GM23338 (cell line): ENCODE measurements at regions not wholly inside any gene's neighbourhood (a gene's known extent, or its start where the extent isn't known, plus 50 kb on each side); places are given as distances from the start of the nearest gene placed in this dataset.

Experiments
- ATAC-seq: fragments of 200-7000 bp; cut with Tn5 transposase; 3 replicates; pipeline ENCODE4 v1.9.1; 2020
- DNase-seq: peaks from one replicate; pipeline ENCODE4 v3.0.0-alpha.2; 2015; ENCODE audit warnings: low spot score
- H2AFZ ChIP-seq: fragments of 200-600 bp; sonication (generic); 2 replicates; pipeline ENCODE4 v1.8.0; 2016; ENCODE audit warnings: antibody characterized with exemption, mild to moderate bottlenecking, moderate library complexity
- H3F3A ChIP-seq: fragments of 200-600 bp; sonication (generic); replicated peaks from 2 replicates; pipeline ENCODE4 v1.8.0; 2017; ENCODE audit warnings: antibody characterized with exemption, mixed run types, low read depth
- H3K27ac ChIP-seq: fragments of 200-600 bp; sonication (generic); 2 replicates; pipeline ENCODE4 v1.6.1; 2016; ENCODE audit warnings: low read depth
- H3K27me3 ChIP-seq: fragments of 200-600 bp; sonication (generic); 2 replicates; pipeline ENCODE4 v1.8.0; 2016; ENCODE audit warnings: mild to moderate bottlenecking, mixed run types, moderate library complexity; ENCODE audit not compliant: insufficient read depth
- H3K36me3 ChIP-seq: fragments of 200-600 bp; sonication (generic); 2 replicates; pipeline ENCODE4 v1.8.0; 2016; ENCODE audit warnings: mild to moderate bottlenecking; ENCODE audit not compliant: insufficient read depth
- H3K4me1 ChIP-seq: fragments of 200-600 bp; sonication (generic); 2 replicates; pipeline ENCODE4 v1.8.0; 2016; ENCODE audit warnings: mild to moderate bottlenecking, moderate library complexity; ENCODE audit not compliant: insufficient read depth
- H3K4me2 ChIP-seq: fragments of 200-600 bp; sonication (generic); 2 replicates; pipeline ENCODE4 v1.7.1; 2017; ENCODE audit warnings: mixed run types
- H3K4me3 ChIP-seq: fragments of 200-600 bp; sonication (generic); 2 replicates; pipeline ENCODE4 v1.6.1; 2016; ENCODE audit warnings: mixed run types
- H3K79me2 ChIP-seq: fragments of 200-600 bp; sonication (generic); replicated peaks from 2 replicates; pipeline ENCODE4 v1.8.0; 2017; ENCODE audit warnings: mild to moderate bottlenecking; ENCODE audit not compliant: insufficient read depth
- H3K9me2 ChIP-seq: fragments of 200-600 bp; sonication (generic); 2 replicates; pipeline ENCODE4 v1.8.0; 2017; ENCODE audit not compliant: insufficient read depth
- H4K20me1 ChIP-seq: fragments of 200-600 bp; sonication (generic); replicated peaks from 2 replicates; pipeline ENCODE4 v1.8.0; 2017; ENCODE audit warnings: mild to moderate bottlenecking; ENCODE audit not compliant: insufficient read depth
- H3K27ac Mint-ChIP-seq: 2 replicates; pipeline ENCODE4 v1.8.0; 2020; ENCODE audit warnings: inconsistent platforms, mild to moderate bottlenecking, moderate library complexity, mixed read lengths
- H3K27me3 Mint-ChIP-seq: 3 replicates; pipeline ENCODE4 v1.8.0; 2022; ENCODE audit warnings: low read depth, mild to moderate bottlenecking, moderate library complexity, mixed read lengths, inconsistent platforms; ENCODE audit not compliant: insufficient read depth, poor library complexity
- H3K36me3 Mint-ChIP-seq: 3 replicates; pipeline ENCODE4 v1.8.0; 2021; ENCODE audit warnings: low read depth, mild to moderate bottlenecking, inconsistent platforms, moderate library complexity, mixed read lengths
- H3K4me1 Mint-ChIP-seq: 3 replicates; pipeline ENCODE4 v1.8.0; 2020; ENCODE audit warnings: mild to moderate bottlenecking, inconsistent platforms, mixed read lengths
- H3K4me3 Mint-ChIP-seq: 3 replicates; pipeline ENCODE4 v1.8.0; 2021; ENCODE audit warnings: moderate library complexity, mild to moderate bottlenecking, inconsistent platforms, mixed read lengths
- H3K9me3 Mint-ChIP-seq: 3 replicates; pipeline ENCODE4 v1.8.0; 2020; ENCODE audit warnings: moderate library complexity, mild to moderate bottlenecking, inconsistent platforms, mixed read lengths
- CREB1 ChIP-seq: fragments of 250-450 bp; sonication (Bioruptor Pico); IDR thresholded peaks from 2 replicates; pipeline ENCODE4 v1.5.0; 2020; ENCODE audit warnings: low read depth, mild to moderate bottlenecking, moderate library complexity
- EZH2 ChIP-seq: fragments of 200-600 bp; sonication (generic); IDR thresholded peaks from one replicate; pipeline ENCODE4 v1.8.0; 2017; ENCODE audit warnings: antibody characterized with exemption, mild to moderate bottlenecking, low read depth; ENCODE audit not compliant: unreplicated experiment
- EZH2phosphoT487 ChIP-seq: fragments of 200-600 bp; sonication (generic); IDR thresholded peaks from one replicate; pipeline ENCODE4 v1.8.1; 2018; ENCODE audit warnings: antibody characterized with exemption; ENCODE audit not compliant: unreplicated experiment
- JUNB ChIP-seq: IDR thresholded peaks from one replicate; pipeline ENCODE4 v1.6.1; 2016; ENCODE audit warnings: antibody characterized with exemption; ENCODE audit not compliant: unreplicated experiment
- NANOG ChIP-seq: IDR thresholded peaks from 2 replicates; pipeline ENCODE4 v1.6.1; 2016; ENCODE audit warnings: antibody characterized with exemption, borderline replicate concordance
- POLR2AphosphoS5 ChIP-seq: IDR thresholded peaks from 2 replicates; pipeline ENCODE4 v1.6.1; 2016; ENCODE audit warnings: antibody characterized with exemption, low read depth
- STAT1 ChIP-seq: IDR thresholded peaks from one replicate; pipeline ENCODE4 v1.6.1; 2016; ENCODE audit warnings: antibody characterized with exemption; ENCODE audit not compliant: unreplicated experiment
- ZNF114 ChIP-seq: fragments of 250-450 bp; sonication (Bioruptor Pico); IDR thresholded peaks from 2 replicates; pipeline ENCODE4 v1.5.0; 2020; ENCODE audit warnings: mild to moderate bottlenecking, moderate library complexity
- ZNF331 ChIP-seq: fragments of 250-450 bp; sonication (Bioruptor Pico); IDR thresholded peaks from 2 replicates; pipeline ENCODE4 v1.5.0; 2020; ENCODE audit warnings: low read depth, mild to moderate bottlenecking, moderate library complexity
- TF ChIP-seq, protein P1 (sequence below): IDR thresholded peaks from one replicate; pipeline ENCODE4 v1.6.1; 2018; ENCODE audit warnings: antibody characterized with exemption; ENCODE audit not compliant: unreplicated experiment
- TF ChIP-seq, protein P2 (sequence below): IDR thresholded peaks from 2 replicates; pipeline ENCODE4 v1.6.1; 2016; ENCODE audit warnings: antibody characterized with exemption
- TF ChIP-seq, protein P3 (sequence below), 2 experiments: fragments of 200-600 bp in 1 of 2; sonication (generic) in 1 of 2; conservative IDR thresholded peaks; 2 replicates each; pipeline versions ENCODE4 v1.5.1 to v1.6.1; 2016 to 2017; ENCODE audit warnings: antibody characterized with exemption in 2 of 2, low read depth in 2 of 2, mild to moderate bottlenecking in 2 of 2, moderate library complexity in 1 of 2
- TF ChIP-seq, protein P4 (sequence below): fragments of 250-450 bp; sonication (Bioruptor Pico); IDR thresholded peaks from 2 replicates; pipeline ENCODE4 v1.5.0; 2020; ENCODE audit warnings: mild to moderate bottlenecking, moderate library complexity

DNA sequence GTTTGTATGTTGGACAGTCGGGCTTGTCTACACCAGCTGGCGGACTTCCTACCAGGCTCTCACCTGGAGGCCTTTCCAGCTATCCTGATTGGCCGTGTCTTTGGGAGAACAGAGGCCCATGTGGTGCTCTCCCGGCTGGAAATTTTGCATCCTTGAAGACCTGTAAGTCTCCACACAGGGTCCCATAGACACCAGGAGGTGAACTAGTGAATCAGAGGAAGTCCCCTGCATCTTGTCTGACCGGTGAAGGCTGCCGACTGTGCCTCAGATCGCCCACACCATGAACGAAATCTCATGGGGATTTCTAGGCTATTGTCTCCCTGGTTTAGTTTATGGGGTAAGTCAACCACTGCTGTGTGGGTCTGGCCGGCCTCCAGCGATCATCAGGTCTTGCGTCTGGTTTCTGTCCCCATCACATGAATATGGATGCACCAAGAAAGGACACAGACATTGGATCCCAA lies 108.4 kb upstream of the LYZL2 start:
- H3K36me3 ChIP-seq: no peaks in the 10 kb centered on the region
- no peak overlapping the region for H2AFZ ChIP-seq
- no peaks in the 10 kb centered on the region for H3K4me1 Mint-ChIP-seq
- H3K27ac ChIP-seq: no peak overlapping the region
- no peaks in the 10 kb centered on the region; the same call in 1 of the 2 replicates for H3K4me1 ChIP-seq
- no peak for DNase-seq
- H4K20me1 ChIP-seq: no peaks in the 10 kb centered on the region
- no peak overlapping the region for H3K4me3 Mint-ChIP-seq
- ATAC-seq: no peak
- no peak overlapping the region for H3K27ac Mint-ChIP-seq
- TF ChIP-seq STAT1 (no peak), ZNF331 (no peak), ZNF114 (CRISPR knock-in tag) (no peak), POLR2AphosphoS5 (no peak), EZH2phosphoT487 (no peak), JUNB (no peak), EZH2 (no peak), NANOG (no peak), CREB1 (CRISPR knock-in tag) (no peak)
- TF ChIP-seq, protein P1, sequence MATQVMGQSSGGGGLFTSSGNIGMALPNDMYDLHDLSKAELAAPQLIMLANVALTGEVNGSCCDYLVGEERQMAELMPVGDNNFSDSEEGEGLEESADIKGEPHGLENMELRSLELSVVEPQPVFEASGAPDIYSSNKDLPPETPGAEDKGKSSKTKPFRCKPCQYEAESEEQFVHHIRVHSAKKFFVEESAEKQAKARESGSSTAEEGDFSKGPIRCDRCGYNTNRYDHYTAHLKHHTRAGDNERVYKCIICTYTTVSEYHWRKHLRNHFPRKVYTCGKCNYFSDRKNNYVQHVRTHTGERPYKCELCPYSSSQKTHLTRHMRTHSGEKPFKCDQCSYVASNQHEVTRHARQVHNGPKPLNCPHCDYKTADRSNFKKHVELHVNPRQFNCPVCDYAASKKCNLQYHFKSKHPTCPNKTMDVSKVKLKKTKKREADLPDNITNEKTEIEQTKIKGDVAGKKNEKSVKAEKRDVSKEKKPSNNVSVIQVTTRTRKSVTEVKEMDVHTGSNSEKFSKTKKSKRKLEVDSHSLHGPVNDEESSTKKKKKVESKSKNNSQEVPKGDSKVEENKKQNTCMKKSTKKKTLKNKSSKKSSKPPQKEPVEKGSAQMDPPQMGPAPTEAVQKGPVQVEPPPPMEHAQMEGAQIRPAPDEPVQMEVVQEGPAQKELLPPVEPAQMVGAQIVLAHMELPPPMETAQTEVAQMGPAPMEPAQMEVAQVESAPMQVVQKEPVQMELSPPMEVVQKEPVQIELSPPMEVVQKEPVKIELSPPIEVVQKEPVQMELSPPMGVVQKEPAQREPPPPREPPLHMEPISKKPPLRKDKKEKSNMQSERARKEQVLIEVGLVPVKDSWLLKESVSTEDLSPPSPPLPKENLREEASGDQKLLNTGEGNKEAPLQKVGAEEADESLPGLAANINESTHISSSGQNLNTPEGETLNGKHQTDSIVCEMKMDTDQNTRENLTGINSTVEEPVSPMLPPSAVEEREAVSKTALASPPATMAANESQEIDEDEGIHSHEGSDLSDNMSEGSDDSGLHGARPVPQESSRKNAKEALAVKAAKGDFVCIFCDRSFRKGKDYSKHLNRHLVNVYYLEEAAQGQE: no peak
- TF ChIP-seq, protein P2, sequence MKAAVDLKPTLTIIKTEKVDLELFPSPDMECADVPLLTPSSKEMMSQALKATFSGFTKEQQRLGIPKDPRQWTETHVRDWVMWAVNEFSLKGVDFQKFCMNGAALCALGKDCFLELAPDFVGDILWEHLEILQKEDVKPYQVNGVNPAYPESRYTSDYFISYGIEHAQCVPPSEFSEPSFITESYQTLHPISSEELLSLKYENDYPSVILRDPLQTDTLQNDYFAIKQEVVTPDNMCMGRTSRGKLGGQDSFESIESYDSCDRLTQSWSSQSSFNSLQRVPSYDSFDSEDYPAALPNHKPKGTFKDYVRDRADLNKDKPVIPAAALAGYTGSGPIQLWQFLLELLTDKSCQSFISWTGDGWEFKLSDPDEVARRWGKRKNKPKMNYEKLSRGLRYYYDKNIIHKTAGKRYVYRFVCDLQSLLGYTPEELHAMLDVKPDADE: no peak
- TF ChIP-seq, protein P3, sequence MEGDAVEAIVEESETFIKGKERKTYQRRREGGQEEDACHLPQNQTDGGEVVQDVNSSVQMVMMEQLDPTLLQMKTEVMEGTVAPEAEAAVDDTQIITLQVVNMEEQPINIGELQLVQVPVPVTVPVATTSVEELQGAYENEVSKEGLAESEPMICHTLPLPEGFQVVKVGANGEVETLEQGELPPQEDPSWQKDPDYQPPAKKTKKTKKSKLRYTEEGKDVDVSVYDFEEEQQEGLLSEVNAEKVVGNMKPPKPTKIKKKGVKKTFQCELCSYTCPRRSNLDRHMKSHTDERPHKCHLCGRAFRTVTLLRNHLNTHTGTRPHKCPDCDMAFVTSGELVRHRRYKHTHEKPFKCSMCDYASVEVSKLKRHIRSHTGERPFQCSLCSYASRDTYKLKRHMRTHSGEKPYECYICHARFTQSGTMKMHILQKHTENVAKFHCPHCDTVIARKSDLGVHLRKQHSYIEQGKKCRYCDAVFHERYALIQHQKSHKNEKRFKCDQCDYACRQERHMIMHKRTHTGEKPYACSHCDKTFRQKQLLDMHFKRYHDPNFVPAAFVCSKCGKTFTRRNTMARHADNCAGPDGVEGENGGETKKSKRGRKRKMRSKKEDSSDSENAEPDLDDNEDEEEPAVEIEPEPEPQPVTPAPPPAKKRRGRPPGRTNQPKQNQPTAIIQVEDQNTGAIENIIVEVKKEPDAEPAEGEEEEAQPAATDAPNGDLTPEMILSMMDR (conservative IDR thresholded peaks at IDR 0.05; ENCODE audit: low read depth in 2 of 2): no peak
- TF ChIP-seq, protein P4, sequence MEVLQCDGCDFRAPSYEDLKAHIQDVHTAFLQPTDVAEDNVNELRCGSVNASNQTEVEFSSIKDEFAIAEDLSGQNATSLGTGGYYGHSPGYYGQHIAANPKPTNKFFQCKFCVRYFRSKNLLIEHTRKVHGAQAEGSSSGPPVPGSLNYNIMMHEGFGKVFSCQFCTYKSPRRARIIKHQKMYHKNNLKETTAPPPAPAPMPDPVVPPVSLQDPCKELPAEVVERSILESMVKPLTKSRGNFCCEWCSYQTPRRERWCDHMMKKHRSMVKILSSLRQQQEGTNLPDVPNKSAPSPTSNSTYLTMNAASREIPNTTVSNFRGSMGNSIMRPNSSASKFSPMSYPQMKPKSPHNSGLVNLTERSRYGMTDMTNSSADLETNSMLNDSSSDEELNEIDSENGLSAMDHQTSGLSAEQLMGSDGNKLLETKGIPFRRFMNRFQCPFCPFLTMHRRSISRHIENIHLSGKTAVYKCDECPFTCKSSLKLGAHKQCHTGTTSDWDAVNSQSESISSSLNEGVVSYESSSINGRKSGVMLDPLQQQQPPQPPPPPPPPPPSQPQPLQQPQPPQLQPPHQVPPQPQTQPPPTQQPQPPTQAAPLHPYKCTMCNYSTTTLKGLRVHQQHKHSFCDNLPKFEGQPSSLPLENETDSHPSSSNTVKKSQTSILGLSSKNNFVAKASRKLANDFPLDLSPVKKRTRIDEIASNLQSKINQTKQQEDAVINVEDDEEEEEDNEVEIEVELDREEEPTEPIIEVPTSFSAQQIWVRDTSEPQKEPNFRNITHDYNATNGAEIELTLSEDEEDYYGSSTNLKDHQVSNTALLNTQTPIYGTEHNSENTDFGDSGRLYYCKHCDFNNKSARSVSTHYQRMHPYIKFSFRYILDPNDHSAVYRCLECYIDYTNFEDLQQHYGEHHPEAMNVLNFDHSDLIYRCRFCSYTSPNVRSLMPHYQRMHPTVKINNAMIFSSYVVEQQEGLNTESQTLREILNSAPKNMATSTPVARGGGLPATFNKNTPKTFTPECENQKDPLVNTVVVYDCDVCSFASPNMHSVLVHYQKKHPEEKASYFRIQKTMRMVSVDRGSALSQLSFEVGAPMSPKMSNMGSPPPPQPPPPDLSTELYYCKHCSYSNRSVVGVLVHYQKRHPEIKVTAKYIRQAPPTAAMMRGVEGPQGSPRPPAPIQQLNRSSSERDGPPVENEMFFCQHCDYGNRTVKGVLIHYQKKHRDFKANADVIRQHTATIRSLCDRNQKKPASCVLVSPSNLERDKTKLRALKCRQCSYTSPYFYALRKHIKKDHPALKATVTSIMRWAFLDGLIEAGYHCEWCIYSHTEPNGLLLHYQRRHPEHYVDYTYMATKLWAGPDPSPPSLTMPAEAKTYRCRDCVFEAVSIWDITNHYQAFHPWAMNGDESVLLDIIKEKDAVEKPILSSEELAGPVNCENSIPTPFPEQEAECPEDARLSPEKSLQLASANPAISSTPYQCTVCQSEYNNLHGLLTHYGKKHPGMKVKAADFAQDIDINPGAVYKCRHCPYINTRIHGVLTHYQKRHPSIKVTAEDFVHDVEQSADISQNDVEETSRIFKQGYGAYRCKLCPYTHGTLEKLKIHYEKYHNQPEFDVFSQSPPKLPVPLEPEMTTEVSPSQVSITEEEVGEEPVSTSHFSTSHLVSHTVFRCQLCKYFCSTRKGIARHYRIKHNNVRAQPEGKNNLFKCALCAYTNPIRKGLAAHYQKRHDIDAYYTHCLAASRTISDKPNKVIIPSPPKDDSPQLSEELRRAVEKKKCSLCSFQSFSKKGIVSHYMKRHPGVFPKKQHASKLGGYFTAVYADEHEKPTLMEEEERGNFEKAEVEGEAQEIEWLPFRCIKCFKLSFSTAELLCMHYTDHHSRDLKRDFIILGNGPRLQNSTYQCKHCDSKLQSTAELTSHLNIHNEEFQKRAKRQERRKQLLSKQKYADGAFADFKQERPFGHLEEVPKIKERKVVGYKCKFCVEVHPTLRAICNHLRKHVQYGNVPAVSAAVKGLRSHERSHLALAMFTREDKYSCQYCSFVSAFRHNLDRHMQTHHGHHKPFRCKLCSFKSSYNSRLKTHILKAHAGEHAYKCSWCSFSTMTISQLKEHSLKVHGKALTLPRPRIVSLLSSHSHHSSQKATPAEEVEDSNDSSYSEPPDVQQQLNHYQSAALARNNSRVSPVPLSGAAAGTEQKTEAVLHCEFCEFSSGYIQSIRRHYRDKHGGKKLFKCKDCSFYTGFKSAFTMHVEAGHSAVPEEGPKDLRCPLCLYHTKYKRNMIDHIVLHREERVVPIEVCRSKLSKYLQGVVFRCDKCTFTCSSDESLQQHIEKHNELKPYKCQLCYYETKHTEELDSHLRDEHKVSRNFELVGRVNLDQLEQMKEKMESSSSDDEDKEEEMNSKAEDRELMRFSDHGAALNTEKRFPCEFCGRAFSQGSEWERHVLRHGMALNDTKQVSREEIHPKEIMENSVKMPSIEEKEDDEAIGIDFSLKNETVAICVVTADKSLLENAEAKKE (CRISPR knock-in tag): no peak
- no peaks in the 10 kb centered on the region for H3K36me3 Mint-ChIP-seq
- no peak overlapping the region for H3K4me2 ChIP-seq
- H3K9me2 ChIP-seq: 0 out of 2 replicates have a peak, but pooled peaks cover 2% of the 10 kb centered on the region
- H3K27me3 Mint-ChIP-seq: peaks cover 3% of the 10 kb centered on the region
- H3K79me2 ChIP-seq: no peaks in the 10 kb centered on the region
- H3F3A ChIP-seq: no peaks in the 10 kb centered on the region
- H3K4me3 ChIP-seq: no peak overlapping the region
- no peaks in the 10 kb centered on the region for H3K27me3 ChIP-seq
- peaks cover 6% of the 10 kb centered on the region for H3K9me3 Mint-ChIP-seq
